Lung (tissue), 11 donors: ENCODE measurements at regions not wholly inside any gene's neighbourhood (a gene's known extent, or its start where the extent isn't known, plus 50 kb on each side); places are given as distances from the start of the nearest gene placed in this dataset.

ENCODE experiments used
- ATAC-seq: fragments of 200-7000 bp; cut with Tn5 transposase; one replicate; pipeline ENCODE4 v1.9.1; 2020; ENCODE audit warnings: moderate number of reproducible peaks; ENCODE audit not compliant: insufficient read depth, low FRiP score
- DNase-seq, 3 donors: peaks; one replicate each; pipeline ENCODE4 v3.0.0-alpha.2; 2013 to 2017
- H3K27ac ChIP-seq, 2 donors: one replicate each; pipeline ENCODE4 v1.5.1; 2013; ENCODE audit warnings: mild to moderate bottlenecking in 2 of 2, moderate library complexity in 2 of 2, control low read depth in 1 of 2, inconsistent platforms in 1 of 2, low read depth in 1 of 2, low read length in 1 of 2
- H3K27me3 ChIP-seq, 3 donors: one replicate each; pipeline ENCODE4 v1.5.1; 2013; ENCODE audit warnings: low read length in 2 of 3; ENCODE audit not compliant: control insufficient read depth in 3 of 3, insufficient read depth in 3 of 3
- H3K36me3 ChIP-seq, 4 donors: one replicate each; pipeline ENCODE4 v1.5.1; 2013; ENCODE audit warnings: low read length in 4 of 4, mild to moderate bottlenecking in 1 of 4, moderate library complexity in 1 of 4; ENCODE audit not compliant: control insufficient read depth in 4 of 4, insufficient read depth in 4 of 4
- H3K4me1 ChIP-seq, 5 donors: one replicate each; pipeline ENCODE4 v1.5.1; 2013; ENCODE audit warnings: low read length in 5 of 5, mild to moderate bottlenecking in 2 of 5, moderate library complexity in 1 of 5; ENCODE audit not compliant: control insufficient read depth in 5 of 5, insufficient read depth in 5 of 5
- H3K4me3 ChIP-seq: one replicate; pipeline ENCODE4 v1.5.1; 2013; ENCODE audit warnings: mild to moderate bottlenecking, control low read depth, moderate library complexity
- H3K9ac ChIP-seq, 2 donors: one replicate each; pipeline ENCODE4 v1.5.1; 2013; ENCODE audit warnings: low read length in 2 of 2, control low read depth in 1 of 2; ENCODE audit not compliant: insufficient read depth in 1 of 2
- H3K9me3 ChIP-seq, 4 donors: one replicate each; pipeline ENCODE4 v1.5.1; 2013; ENCODE audit warnings: low read length in 3 of 4, mild to moderate bottlenecking in 1 of 4, moderate library complexity in 1 of 4; ENCODE audit not compliant: control insufficient read depth in 4 of 4, insufficient read depth in 3 of 4
- CTCF ChIP-seq: IDR thresholded peaks from 2 replicates; pipeline ENCODE4 v1.5.1; 2012; ENCODE audit warnings: mild to moderate bottlenecking; ENCODE audit errors: control extremely low read depth, extremely low read depth
- WGBS, 2 donors: extraction: QIAGEN DNeasy Blood & Tissue Kit; methylation state at CpG; one replicate each; pipeline ENCODE4 v1.1.7; 2013; 5-methylcytosine and 5-hydroxymethylcytosine counted together
- donor health status: control.
- donor health status: control.
- donor health status: Bipolar disorder and iron deficiency.
- donor health status: healthy.
- donor health status: DM: yes; HTN: yes; CAD: no.

GRCh38 chr1:234901491-234902049 is 227.1 kb downstream of the TOMM20 start:
- no peak for ATAC-seq
- Histone ChIP-seq H3K9me3 (no peaks in the 10 kb centered on the region), H3K27ac (no peak overlapping the region), H3K4me3 (no peak overlapping the region), H3K9ac (no peak overlapping the region), H3K27me3 (no peaks in the 10 kb centered on the region), H3K4me1 (peaks cover 4 to 17% (median 6%) of the 10 kb centered on the region in 5 donors), H3K36me3 (no peaks in the 10 kb centered on the region)
- WGBS, 2 donors, result 75 to 88% methylated on average over 10 of the region's 10 CpGs
- DNase-seq, result no peak
- TF ChIP-seq CTCF, result no peak

- no peaks in the 10 kb centered on the region for H3K36me3 ChIP-seq
- H3K27ac ChIP-seq, result no peak overlapping the region
- ATAC-seq, result no peak
- H3K4me1 ChIP-seq, result peaks cover 4 to 19% (median 6%) of the 10 kb centered on the region in 5 donors
- H3K9ac ChIP-seq, result no peak overlapping the region
- TF ChIP-seq CTCF, result no peak
- 93 to 96% methylated on average over 3 of the region's 3 CpGs for WGBS, 2 donors
- no peak overlapping the region for H3K4me3 ChIP-seq
- DNase-seq, result no peak
- no peaks in the 10 kb centered on the region for H3K27me3 ChIP-seq
- no peaks in the 10 kb centered on the region for H3K9me3 ChIP-seq
Measured at GRCh38 chr1:234900595-234900994, 228.0 kb downstream of the TOMM20 start.

GRCh38 chr1:234899730-234900072 is 228.9 kb downstream of the TOMM20 start:
- TF ChIP-seq CTCF, result no peak
- no peak for DNase-seq
- peak overlapping the region; percentile 78 to 79 for H3K27ac ChIP-seq
- H3K9me3 ChIP-seq, result no peaks in the 10 kb centered on the region
- WGBS, 2 donors, result 89 to 90% methylated on average over 13 of the region's 13 CpGs
- peaks cover 4 to 19% (median 6%) of the 10 kb centered on the region in 5 donors for H3K4me1 ChIP-seq
- no peak for ATAC-seq
- no peaks in the 10 kb centered on the region for H3K36me3 ChIP-seq
- no peak overlapping the region for H3K4me3 ChIP-seq
- H3K9ac ChIP-seq, result no peak overlapping the region
- H3K27me3 ChIP-seq, result no peaks in the 10 kb centered on the region
